IMR-90 (cell line): ENCODE measurements at regions not wholly inside any gene's neighbourhood (a gene's known extent, or its start where the extent isn't known, plus 50 kb on each side); places are given as distances from the start of the nearest gene placed in this dataset.

Source experiments
- ATAC-seq: fragments of 200-7000 bp; cut with Tn5 transposase; 2 replicates; pipeline ENCODE4 v1.9.1; 2020; ENCODE audit warnings: low read depth, mild to moderate bottlenecking, moderate library complexity
- BruUV-seq: library from RNA; stranded (reverse); fragments of 400-500 nt; replicated peaks from 2 replicates; lab custom pipeline; 2021; lab: Mats Ljungman, UMichigan
- CTCF ChIA-PET: fragments of 300-600 bp; formaldehyde crosslinking; extraction: SDS; loops from one replicate; lab custom pipeline; 2021; ENCODE audit warnings: antibody characterized with exemption; lab: Yijun Ruan, JAX
- POLR2A ChIA-PET: fragments of 300-600 bp; sonication (Branson Sonifier 250); formaldehyde crosslinking; loops from one replicate; lab custom pipeline; 2022; ENCODE audit warnings: antibody characterized with exemption; ENCODE audit not compliant: unreplicated experiment; lab: Charles Lee
- DNase-seq: peaks from one replicate; pipeline ENCODE4 v3.0.0; 2013
- H2AFZ ChIP-seq: replicated peaks from 2 replicates; pipeline ENCODE3; 2013; ENCODE audit warnings: low read length, mild to moderate bottlenecking; ENCODE audit not compliant: poor library complexity
- H2AK5ac ChIP-seq: 2 replicates; pipeline ENCODE4 v1.6.1; 2013; ENCODE audit warnings: low read depth, low read length, inconsistent platforms
- H2AK9ac ChIP-seq: replicated peaks from 2 replicates; pipeline ENCODE3; 2013; ENCODE audit warnings: mild to moderate bottlenecking, low read depth, low read length, moderate library complexity; ENCODE audit not compliant: poor library complexity
- H2BK120ac ChIP-seq: 2 replicates; pipeline ENCODE4 v1.6.1; 2013; ENCODE audit warnings: low read depth, low read length, inconsistent platforms
- H2BK15ac ChIP-seq: 3 replicates; pipeline ENCODE4 v1.6.1; 2013; ENCODE audit warnings: low read depth, low read length, inconsistent platforms
- H2BK20ac ChIP-seq: 2 replicates; pipeline ENCODE4 v1.6.1; 2013; ENCODE audit warnings: low read depth, mild to moderate bottlenecking, inconsistent platforms, low read length, moderate library complexity
- H2BK5ac ChIP-seq: 2 replicates; pipeline ENCODE4 v1.6.1; 2013; ENCODE audit warnings: mild to moderate bottlenecking, low read depth, low read length, inconsistent platforms; ENCODE audit not compliant: poor library complexity, severe bottlenecking
- H3K14ac ChIP-seq: replicated peaks from 2 replicates; pipeline ENCODE4 v1.6.1; 2013; ENCODE audit warnings: low read depth, low read length, inconsistent platforms
- H3K18ac ChIP-seq: 2 replicates; pipeline ENCODE4 v1.6.1; 2013; ENCODE audit warnings: low read depth, low read length, control low read depth
- H3K23ac ChIP-seq: 2 replicates; pipeline ENCODE4 v1.6.1; 2013; ENCODE audit warnings: low read depth, low read length, inconsistent platforms
- H3K27ac ChIP-seq: 2 replicates; pipeline ENCODE4 v1.5.1; 2013; ENCODE audit warnings: mild to moderate bottlenecking, control low read depth, low read length; ENCODE audit not compliant: insufficient read depth
- H3K27me3 ChIP-seq: 2 replicates; pipeline ENCODE4 v1.6.1; 2013; ENCODE audit warnings: low read length; ENCODE audit not compliant: control insufficient read depth, insufficient read depth
- H3K36me3 ChIP-seq: 2 replicates; pipeline ENCODE4 v1.6.1; 2013; ENCODE audit warnings: low read length, mixed read lengths; ENCODE audit not compliant: control insufficient read depth, insufficient read depth
- H3K4ac ChIP-seq: 2 replicates; pipeline ENCODE4 v1.6.1; 2013; ENCODE audit warnings: low read depth, low read length, inconsistent platforms
- H3K4me1 ChIP-seq: 2 replicates; pipeline ENCODE4 v1.6.1; 2013; ENCODE audit warnings: low read length, mixed read lengths; ENCODE audit not compliant: control insufficient read depth, insufficient read depth
- H3K4me2 ChIP-seq: 2 replicates; pipeline ENCODE4 v1.6.1; 2013; ENCODE audit warnings: low read depth, mild to moderate bottlenecking, control low read depth, low read length, moderate library complexity
- H3K4me3 ChIP-seq: 2 replicates; pipeline ENCODE4 v1.5.1; 2013; ENCODE audit warnings: low read depth, mild to moderate bottlenecking, control low read depth, low read length, moderate library complexity; ENCODE audit not compliant: insufficient read depth
- H3K56ac ChIP-seq: 2 replicates; pipeline ENCODE4 v1.6.1; 2013; ENCODE audit warnings: low read length, inconsistent platforms; ENCODE audit not compliant: insufficient read depth; ENCODE audit errors: extremely low read depth
- H3K79me1 ChIP-seq, 2 experiments: 2 replicates each; pipeline ENCODE4 v1.6.1; 2013; ENCODE audit warnings: low read length in 2 of 2, inconsistent platforms in 1 of 2, low read depth in 1 of 2
- H3K9ac ChIP-seq: 2 replicates; pipeline ENCODE4 v1.6.1; 2013; ENCODE audit warnings: low read depth, low read length, control low read depth
- H3K9me1 ChIP-seq: 2 replicates; pipeline ENCODE4 v1.6.1; 2013; ENCODE audit warnings: low read length, inconsistent platforms; ENCODE audit not compliant: insufficient read depth
- H3K9me3 ChIP-seq: 2 replicates; pipeline ENCODE4 v1.6.1; 2013; ENCODE audit warnings: low read length; ENCODE audit not compliant: control insufficient read depth, insufficient read depth
- H4K20me1 ChIP-seq: 2 replicates; pipeline ENCODE4 v1.6.1; 2013; ENCODE audit warnings: low read length, inconsistent platforms; ENCODE audit not compliant: insufficient read depth
- H4K5ac ChIP-seq: 2 replicates; pipeline ENCODE4 v1.6.1; 2013; ENCODE audit warnings: mild to moderate bottlenecking, low read depth, low read length, control low read depth
- H4K8ac ChIP-seq, 2 experiments: 2 replicates each; pipeline ENCODE4 v1.6.1; 2013; ENCODE audit warnings: low read depth in 2 of 2, low read length in 2 of 2, control low read depth in 1 of 2, inconsistent platforms in 1 of 2
- H4K91ac ChIP-seq: 2 replicates; pipeline ENCODE4 v1.6.1; 2013; ENCODE audit warnings: low read depth, low read length, inconsistent platforms; ENCODE audit not compliant: insufficient read depth
- BHLHE40 ChIP-seq: fragments of 150-350 bp; IDR thresholded peaks from 2 replicates; pipeline ENCODE4 v1.6.1; 2016; ENCODE audit warnings: mild to moderate bottlenecking, low read depth, low read length
- CEBPB ChIP-seq: IDR thresholded peaks from 2 replicates; pipeline ENCODE4 v1.6.1; 2012; ENCODE audit warnings: low read depth, low read length, improper control_type of control experiment
- CHD1 ChIP-seq: IDR thresholded peaks from 2 replicates; pipeline ENCODE4 v1.6.1; 2012; ENCODE audit warnings: low read depth, low read length, improper control_type of control experiment
- ELK1 ChIP-seq: fragments of 150-350 bp; IDR thresholded peaks from 2 replicates; pipeline ENCODE4 v1.6.1; 2016; ENCODE audit warnings: low read depth, mild to moderate bottlenecking, low read length, moderate library complexity, borderline replicate concordance
- FOS ChIP-seq: fragments of 150-350 bp; IDR thresholded peaks from 2 replicates; pipeline ENCODE4 v1.6.1; 2016; ENCODE audit warnings: low read depth, low read length
- MAFK ChIP-seq: IDR thresholded peaks from 2 replicates; pipeline ENCODE4 v1.6.1; 2012; ENCODE audit warnings: low read depth, low read length, improper control_type of control experiment
- MAZ ChIP-seq: IDR thresholded peaks from 2 replicates; pipeline ENCODE4 v1.6.1; 2012; ENCODE audit warnings: low read depth, mild to moderate bottlenecking, low read length, improper control_type of control experiment, moderate library complexity, borderline replicate concordance
- MXI1 ChIP-seq: IDR thresholded peaks from 2 replicates; pipeline ENCODE4 v1.6.1; 2012; ENCODE audit warnings: low read depth, mild to moderate bottlenecking, low read length, moderate library complexity, borderline replicate concordance
- NFE2L2 ChIP-seq: fragments of 150-350 bp; IDR thresholded peaks from 2 replicates; pipeline ENCODE4 v1.6.1; 2016; ENCODE audit warnings: low read depth, mild to moderate bottlenecking, low read length
- POLR2A ChIP-seq: IDR thresholded peaks from 2 replicates; pipeline ENCODE4 v1.6.1; 2012; ENCODE audit warnings: mild to moderate bottlenecking, low read depth, low read length
- RAD21 ChIP-seq: IDR thresholded peaks from 2 replicates; pipeline ENCODE4 v1.6.1; 2012; ENCODE audit warnings: low read length, improper control_type of control experiment
- RCOR1 ChIP-seq: IDR thresholded peaks from 2 replicates; pipeline ENCODE4 v1.6.1; 2012; ENCODE audit warnings: mild to moderate bottlenecking, low read length, improper control_type of control experiment; ENCODE audit not compliant: insufficient replicate concordance
- RFX5 ChIP-seq: IDR thresholded peaks from 2 replicates; pipeline ENCODE4 v1.8.0; 2012; ENCODE audit warnings: low read depth, mild to moderate bottlenecking, low read length, moderate library complexity
- SMC3 ChIP-seq: fragments of 150-350 bp; IDR thresholded peaks from 2 replicates; pipeline ENCODE4 v1.6.1; 2016; ENCODE audit warnings: low read depth, mild to moderate bottlenecking, antibody characterized with exemption, low read length, moderate library complexity
- WGBS, 2 experiments: methylation state at CpG; one replicate each; pipeline versions ENCODE4 v1.1.5 to v1.1.7; 2013; ENCODE audit warnings: missing lambda C conversion rate in 2 of 2; ENCODE audit not compliant: insufficient read length in 1 of 2; ENCODE audit errors: extremely low coverage in 2 of 2; 5-methylcytosine and 5-hydroxymethylcytosine counted together
- dilution Hi-C: fragments of 300-500 bp; cut with HindIII; formaldehyde crosslinking; loops from one replicate; pipeline ENCODE4 v1.14.3; 2018; ENCODE audit warnings: low sequenced_read_pairs; ENCODE audit not compliant: unreplicated experiment
- in situ Hi-C: fragments of 300-500 bp; cut with MboI; formaldehyde crosslinking; loops from 3 replicates; pipeline ENCODE4 v1.14.3; 2019; ENCODE audit warnings: low sequenced_read_pairs, inconsistent platforms, mixed read lengths
- intact Hi-C: fragments of 100-400 bp; cut with micrococcal nuclease; formaldehyde crosslinking; loops from 2 replicates; pipeline ENCODE4 v1.10.0; 2022
- TF ChIP-seq, protein P1 (sequence below): fragments of 150-350 bp; IDR thresholded peaks from 2 replicates; pipeline ENCODE4 v1.6.1; 2017; ENCODE audit warnings: mild to moderate bottlenecking, antibody characterized with exemption, low read length, low read depth
- TF ChIP-seq, protein P2 (sequence below): conservative IDR thresholded peaks from 2 replicates; pipeline ENCODE4 v1.5.1; 2012; ENCODE audit warnings: mild to moderate bottlenecking, low read depth, low read length, improper control_type of control experiment

DNA sequence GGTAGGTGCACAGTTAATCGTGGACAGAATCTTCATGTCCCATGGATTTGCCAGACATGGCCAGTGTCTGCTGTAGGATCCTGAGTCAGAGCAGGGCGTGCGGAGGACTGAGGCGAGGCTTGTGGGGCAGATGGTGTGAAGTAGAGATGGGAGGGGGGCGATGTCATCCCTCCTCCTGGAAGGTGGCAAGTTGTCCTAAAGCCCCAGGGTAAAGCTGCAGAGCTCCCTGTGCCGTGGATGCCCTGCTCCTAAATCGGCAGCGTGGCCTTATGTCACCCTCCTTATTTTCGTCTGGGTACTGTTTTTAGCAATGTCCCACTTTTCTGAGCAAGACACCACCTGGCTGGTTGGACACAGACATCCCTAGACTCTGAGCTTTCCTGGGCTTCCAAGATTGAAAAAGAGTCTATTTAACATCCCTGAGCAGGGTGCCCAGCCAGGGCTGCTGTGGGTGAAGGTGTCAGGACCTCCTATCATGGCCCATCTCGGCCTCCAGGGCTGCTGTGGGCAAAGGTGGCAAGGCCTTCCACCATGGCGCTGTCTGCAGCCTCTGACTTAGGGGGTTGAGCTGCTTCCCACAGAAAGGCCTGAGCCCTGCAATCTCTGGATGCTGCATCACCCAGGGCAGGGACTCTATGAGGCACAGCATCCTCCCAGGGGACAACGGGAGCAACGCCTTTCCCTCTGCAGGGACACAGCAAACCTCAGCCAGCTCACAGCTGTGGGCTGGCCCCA is 145.4 kb downstream of the TTLL2 start:
- Histone ChIP-seq H3K9ac (no peak overlapping the region), H4K20me1 (no peaks in the 10 kb centered on the region), H3K27ac (no peak overlapping the region), H4K8ac (no peak overlapping the region), H2AK5ac (no peak overlapping the region), H3K79me1 (no peaks in the 10 kb centered on the region), H2BK5ac (no peak overlapping the region), H3K18ac (no peak overlapping the region), H3K4me1 (no peaks in the 10 kb centered on the region), H2BK20ac (no peak overlapping the region), H3K23ac (no peak overlapping the region), H3K4me2 (no peak overlapping the region), H2AK9ac (no peak overlapping the region), H2AFZ (no peak overlapping the region), H2BK15ac (no peak overlapping the region), H4K91ac (no peak overlapping the region), H3K9me3 (peaks cover 52% of the 10 kb centered on the region), H3K4me3 (no peak overlapping the region), H4K5ac (no peak overlapping the region), H3K9me1 (no peaks in the 10 kb centered on the region), H3K4ac (no peak overlapping the region), H3K14ac (no peak overlapping the region), H3K36me3 (no peaks in the 10 kb centered on the region), H2BK120ac (no peak overlapping the region), H3K56ac (no peak overlapping the region), H3K27me3 (no peaks in the 10 kb centered on the region)
- dilution Hi-C loops, result no loop called here
- ChIA-PET CTCF (no interaction called here), POLR2A (no interaction called here)
- in situ Hi-C loops, result no loop called here
- TF ChIP-seq MAZ (no peak), ELK1 (no peak), CEBPB (no peak), MAFK (no peak), RAD21 (no peak), SMC3 (no peak), NFE2L2 (no peak), POLR2A (no peak), MXI1 (no peak), RCOR1 (no peak), RFX5 (no peak), BHLHE40 (no peak), CHD1 (no peak), FOS (no peak)
- TF ChIP-seq, protein P1, sequence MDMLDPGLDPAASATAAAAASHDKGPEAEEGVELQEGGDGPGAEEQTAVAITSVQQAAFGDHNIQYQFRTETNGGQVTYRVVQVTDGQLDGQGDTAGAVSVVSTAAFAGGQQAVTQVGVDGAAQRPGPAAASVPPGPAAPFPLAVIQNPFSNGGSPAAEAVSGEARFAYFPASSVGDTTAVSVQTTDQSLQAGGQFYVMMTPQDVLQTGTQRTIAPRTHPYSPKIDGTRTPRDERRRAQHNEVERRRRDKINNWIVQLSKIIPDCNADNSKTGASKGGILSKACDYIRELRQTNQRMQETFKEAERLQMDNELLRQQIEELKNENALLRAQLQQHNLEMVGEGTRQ, result no peak
- TF ChIP-seq, protein P2, sequence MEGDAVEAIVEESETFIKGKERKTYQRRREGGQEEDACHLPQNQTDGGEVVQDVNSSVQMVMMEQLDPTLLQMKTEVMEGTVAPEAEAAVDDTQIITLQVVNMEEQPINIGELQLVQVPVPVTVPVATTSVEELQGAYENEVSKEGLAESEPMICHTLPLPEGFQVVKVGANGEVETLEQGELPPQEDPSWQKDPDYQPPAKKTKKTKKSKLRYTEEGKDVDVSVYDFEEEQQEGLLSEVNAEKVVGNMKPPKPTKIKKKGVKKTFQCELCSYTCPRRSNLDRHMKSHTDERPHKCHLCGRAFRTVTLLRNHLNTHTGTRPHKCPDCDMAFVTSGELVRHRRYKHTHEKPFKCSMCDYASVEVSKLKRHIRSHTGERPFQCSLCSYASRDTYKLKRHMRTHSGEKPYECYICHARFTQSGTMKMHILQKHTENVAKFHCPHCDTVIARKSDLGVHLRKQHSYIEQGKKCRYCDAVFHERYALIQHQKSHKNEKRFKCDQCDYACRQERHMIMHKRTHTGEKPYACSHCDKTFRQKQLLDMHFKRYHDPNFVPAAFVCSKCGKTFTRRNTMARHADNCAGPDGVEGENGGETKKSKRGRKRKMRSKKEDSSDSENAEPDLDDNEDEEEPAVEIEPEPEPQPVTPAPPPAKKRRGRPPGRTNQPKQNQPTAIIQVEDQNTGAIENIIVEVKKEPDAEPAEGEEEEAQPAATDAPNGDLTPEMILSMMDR, result no peak
- WGBS, 2 experiments, result 47% methylated on average over 4 of the region's 13 CpGs; no CpG with 5 or more reads in 1 of the 2 experiments
- ATAC-seq, result no peak
- DNase-seq, result no peak
- BruUV-seq, result no TSS peak
- intact Hi-C loops, result no loop called here
